Lung (tissue), 11 donors: ENCODE measurements at regions not wholly inside any gene's neighbourhood (a gene's known extent, or its start where the extent isn't known, plus 50 kb on each side); places are given as distances from the start of the nearest gene placed in this dataset.
"Not testable (repeated sequence)": the region's sequence is repeated elsewhere in the genome, so short reads cannot be mapped to it uniquely, and the experiment has no call there.

Experiments
- ATAC-seq: fragments of 200-7000 bp; cut with Tn5 transposase; one replicate; pipeline ENCODE4 v1.9.1; 2020; ENCODE audit warnings: moderate number of reproducible peaks; ENCODE audit not compliant: insufficient read depth, low FRiP score
- DNase-seq, 3 donors: peaks; one replicate each; pipeline ENCODE4 v3.0.0-alpha.2; 2013 to 2017
- H3K27ac ChIP-seq, 2 donors: one replicate each; pipeline ENCODE4 v1.5.1; 2013; ENCODE audit warnings: mild to moderate bottlenecking in 2 of 2, moderate library complexity in 2 of 2, control low read depth in 1 of 2, inconsistent platforms in 1 of 2, low read depth in 1 of 2, low read length in 1 of 2
- H3K27me3 ChIP-seq, 3 donors: one replicate each; pipeline ENCODE4 v1.5.1; 2013; ENCODE audit warnings: low read length in 2 of 3; ENCODE audit not compliant: control insufficient read depth in 3 of 3, insufficient read depth in 3 of 3
- H3K36me3 ChIP-seq, 4 donors: one replicate each; pipeline ENCODE4 v1.5.1; 2013; ENCODE audit warnings: low read length in 4 of 4, mild to moderate bottlenecking in 1 of 4, moderate library complexity in 1 of 4; ENCODE audit not compliant: control insufficient read depth in 4 of 4, insufficient read depth in 4 of 4
- H3K4me1 ChIP-seq, 5 donors: one replicate each; pipeline ENCODE4 v1.5.1; 2013; ENCODE audit warnings: low read length in 5 of 5, mild to moderate bottlenecking in 2 of 5, moderate library complexity in 1 of 5; ENCODE audit not compliant: control insufficient read depth in 5 of 5, insufficient read depth in 5 of 5
- H3K4me3 ChIP-seq: one replicate; pipeline ENCODE4 v1.5.1; 2013; ENCODE audit warnings: mild to moderate bottlenecking, control low read depth, moderate library complexity
- H3K9ac ChIP-seq, 2 donors: one replicate each; pipeline ENCODE4 v1.5.1; 2013; ENCODE audit warnings: low read length in 2 of 2, control low read depth in 1 of 2; ENCODE audit not compliant: insufficient read depth in 1 of 2
- H3K9me3 ChIP-seq, 4 donors: one replicate each; pipeline ENCODE4 v1.5.1; 2013; ENCODE audit warnings: low read length in 3 of 4, mild to moderate bottlenecking in 1 of 4, moderate library complexity in 1 of 4; ENCODE audit not compliant: control insufficient read depth in 4 of 4, insufficient read depth in 3 of 4
- WGBS, 2 donors: extraction: QIAGEN DNeasy Blood & Tissue Kit; methylation state at CpG; one replicate each; pipeline ENCODE4 v1.1.7; 2013; 5-methylcytosine and 5-hydroxymethylcytosine counted together
- TF ChIP-seq, protein P1 (sequence below): IDR thresholded peaks from 2 replicates; pipeline ENCODE4 v1.5.1; 2012; ENCODE audit warnings: mild to moderate bottlenecking; ENCODE audit errors: control extremely low read depth, extremely low read depth
- donor health status: control.
- donor health status: control.
- donor health status: Bipolar disorder and iron deficiency.
- donor health status: healthy.
- donor health status: DM: yes; HTN: yes; CAD: no.

DNA sequence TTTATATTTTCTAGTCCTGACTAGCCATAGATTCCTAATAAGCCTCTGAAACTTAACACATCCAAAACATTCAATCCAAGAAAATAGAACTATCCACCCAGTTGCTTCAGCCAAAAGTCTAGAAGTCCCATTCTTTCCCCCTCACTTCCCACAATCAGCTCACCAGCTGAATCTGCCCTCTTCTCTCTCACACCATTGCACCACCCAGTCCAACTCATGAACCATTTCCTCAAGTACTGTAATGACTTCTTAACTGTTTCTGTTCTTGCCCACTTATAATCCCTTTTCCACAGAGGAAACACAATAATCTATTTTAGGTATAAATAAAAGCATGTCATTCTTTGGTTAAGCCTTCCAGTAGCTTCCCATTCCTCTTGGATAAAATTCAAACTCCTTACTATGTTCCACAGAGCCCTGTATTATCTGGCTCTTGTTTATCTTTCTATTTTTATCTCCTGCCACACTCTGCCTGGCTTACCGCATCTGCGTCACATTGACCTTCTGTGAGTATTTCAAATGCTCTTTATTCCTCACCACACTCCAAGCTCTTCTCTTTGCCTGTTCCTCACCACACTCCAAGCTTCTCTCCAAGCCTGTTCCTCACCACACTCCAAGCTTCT lies 205.9 kb upstream of the FRG1 start:
- ATAC-seq, H3K4me1 ChIP-seq, H3K9me3 ChIP-seq, H3K36me3 ChIP-seq, H3K27me3 ChIP-seq, H3K9ac ChIP-seq, H3K4me3 ChIP-seq: not testable (repeated sequence)
- WGBS, 2 donors: 37 to 71% methylated on average over 2 of the region's 2 CpGs
- peak overlapping the region in 1 of 2 donors; percentile 76 for H3K27ac ChIP-seq
- DNase-seq: peak in 1 of 3 donors; percentile 2

DNA sequence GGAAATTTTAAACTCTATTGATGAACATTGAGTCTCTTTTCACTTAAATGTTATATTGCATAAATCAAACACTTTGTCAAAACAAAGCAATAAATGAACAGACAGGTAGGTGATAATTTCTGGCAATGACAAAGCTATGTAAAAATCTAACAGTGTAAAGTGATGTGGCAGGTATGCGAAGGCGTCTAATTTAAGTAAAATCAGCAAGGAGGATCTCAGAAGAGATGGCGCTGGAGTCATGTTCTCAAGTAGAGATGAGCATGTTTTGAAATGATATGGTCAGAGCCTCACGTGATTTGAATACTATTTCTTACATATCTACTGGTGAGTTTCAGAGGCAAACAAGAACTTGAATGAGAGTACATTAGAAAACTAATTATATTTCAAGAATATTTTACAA lies 204.0 kb upstream of the FRG1 start:
- not testable (repeated sequence) for H3K4me3 ChIP-seq, DNase-seq, H3K9me3 ChIP-seq, H3K27me3 ChIP-seq, H3K4me1 ChIP-seq, H3K36me3 ChIP-seq, ATAC-seq, H3K9ac ChIP-seq, H3K27ac ChIP-seq
- WGBS, 2 donors: 91 to 93% methylated on average over 4 of the region's 4 CpGs

DNA sequence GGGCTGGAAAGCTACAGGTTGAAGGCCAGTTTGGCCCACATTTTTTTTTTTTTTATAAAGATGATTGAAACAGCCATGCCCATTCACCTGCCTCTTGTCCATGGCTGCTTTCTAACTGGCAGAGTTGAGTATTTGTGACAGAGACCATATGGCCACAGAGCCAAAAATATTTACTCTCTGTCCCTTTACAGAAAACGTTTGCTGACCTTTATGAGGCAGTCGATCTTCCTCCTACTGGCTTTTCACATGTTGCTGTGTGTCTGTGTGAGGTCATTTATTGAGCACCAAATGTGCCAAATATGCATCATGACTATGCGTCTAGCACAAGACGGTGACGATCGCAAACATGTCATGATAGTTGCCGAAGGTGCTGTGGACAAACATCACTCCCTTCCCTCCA lies 200.6 kb upstream of the FRG1 start:
- not testable (repeated sequence) for H3K27me3 ChIP-seq, DNase-seq, H3K36me3 ChIP-seq, H3K4me3 ChIP-seq, H3K9me3 ChIP-seq, H3K27ac ChIP-seq, H3K9ac ChIP-seq, H3K4me1 ChIP-seq, ATAC-seq
- WGBS, 2 donors: 78 to 83% methylated on average over 7 of the region's 7 CpGs

DNA sequence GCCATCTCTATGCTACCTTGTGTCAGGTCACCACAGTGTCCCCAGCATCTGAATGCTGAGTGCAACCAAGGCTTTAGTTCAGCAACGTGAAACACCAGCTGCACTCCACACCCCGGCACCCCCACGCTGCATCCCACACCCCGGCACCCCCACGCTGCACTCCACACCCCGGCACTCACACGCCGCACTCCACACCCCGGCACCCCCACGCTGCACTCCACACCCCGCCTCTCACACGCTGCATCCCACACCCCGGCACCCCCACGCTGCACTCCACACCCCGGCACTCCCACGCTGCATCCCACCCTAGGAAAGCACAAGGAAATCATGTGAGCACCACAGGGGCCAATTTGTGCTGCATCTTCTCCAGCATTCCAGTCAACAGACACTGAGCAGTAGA lies 199.8 kb upstream of the FRG1 start:
- H3K27ac ChIP-seq: no peak overlapping the region
- peaks cover 0 to 2% (median 0%) of the 10 kb centered on the region in 3 donors for H3K27me3 ChIP-seq
- H3K4me1 ChIP-seq: no peaks in the 10 kb centered on the region
- peaks cover 0 to 6% (median 3%) of the 10 kb centered on the region in 4 donors for H3K9me3 ChIP-seq
- TF ChIP-seq, protein P1, sequence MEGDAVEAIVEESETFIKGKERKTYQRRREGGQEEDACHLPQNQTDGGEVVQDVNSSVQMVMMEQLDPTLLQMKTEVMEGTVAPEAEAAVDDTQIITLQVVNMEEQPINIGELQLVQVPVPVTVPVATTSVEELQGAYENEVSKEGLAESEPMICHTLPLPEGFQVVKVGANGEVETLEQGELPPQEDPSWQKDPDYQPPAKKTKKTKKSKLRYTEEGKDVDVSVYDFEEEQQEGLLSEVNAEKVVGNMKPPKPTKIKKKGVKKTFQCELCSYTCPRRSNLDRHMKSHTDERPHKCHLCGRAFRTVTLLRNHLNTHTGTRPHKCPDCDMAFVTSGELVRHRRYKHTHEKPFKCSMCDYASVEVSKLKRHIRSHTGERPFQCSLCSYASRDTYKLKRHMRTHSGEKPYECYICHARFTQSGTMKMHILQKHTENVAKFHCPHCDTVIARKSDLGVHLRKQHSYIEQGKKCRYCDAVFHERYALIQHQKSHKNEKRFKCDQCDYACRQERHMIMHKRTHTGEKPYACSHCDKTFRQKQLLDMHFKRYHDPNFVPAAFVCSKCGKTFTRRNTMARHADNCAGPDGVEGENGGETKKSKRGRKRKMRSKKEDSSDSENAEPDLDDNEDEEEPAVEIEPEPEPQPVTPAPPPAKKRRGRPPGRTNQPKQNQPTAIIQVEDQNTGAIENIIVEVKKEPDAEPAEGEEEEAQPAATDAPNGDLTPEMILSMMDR: no peak
- no peak for DNase-seq
- H3K36me3 ChIP-seq: no peaks in the 10 kb centered on the region
- no peak for ATAC-seq
- no peak overlapping the region for H3K9ac ChIP-seq
- H3K4me3 ChIP-seq: no peak overlapping the region
- WGBS, 2 donors: 86 to 87% methylated on average over 16 of the region's 16 CpGs

DNA sequence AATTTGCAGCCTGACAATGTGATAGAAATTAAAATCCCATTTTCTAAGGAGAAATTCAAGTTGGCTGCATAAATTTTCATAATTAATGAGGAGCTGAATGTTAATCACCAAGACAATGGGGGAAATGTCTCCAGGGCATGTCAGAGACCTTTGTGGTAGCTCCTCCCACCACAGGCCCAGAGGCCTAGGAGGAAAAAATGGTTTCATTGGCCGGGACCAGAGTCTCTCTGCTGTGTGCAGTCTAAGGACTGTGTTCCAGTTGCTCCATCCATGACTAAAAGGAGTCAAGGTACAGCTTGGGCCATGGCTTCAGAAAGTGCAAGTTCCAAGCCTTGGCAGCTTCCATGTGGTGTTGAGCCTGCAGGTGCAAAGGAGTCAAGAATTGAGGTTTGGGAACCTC lies 187.6 kb upstream of the FRG1 start:
- 52 to 64% methylated on average over 1 of the region's 1 CpG for WGBS, 2 donors
- H3K9me3 ChIP-seq, DNase-seq, H3K27ac ChIP-seq, H3K9ac ChIP-seq, H3K36me3 ChIP-seq, H3K4me3 ChIP-seq, ATAC-seq, H3K27me3 ChIP-seq, H3K4me1 ChIP-seq: not testable (repeated sequence)
